ENCODE measurements at regions not wholly inside any gene's neighbourhood (a gene's known extent, or its start where the extent isn't known, plus 50 kb on each side); places are given as distances from the start of the nearest gene placed in this dataset.

GRCh38 chr2:207399301-207399700 is 130.5 kb upstream of the CREB1 start:
- TF ChIP-seq, protein P1, sequence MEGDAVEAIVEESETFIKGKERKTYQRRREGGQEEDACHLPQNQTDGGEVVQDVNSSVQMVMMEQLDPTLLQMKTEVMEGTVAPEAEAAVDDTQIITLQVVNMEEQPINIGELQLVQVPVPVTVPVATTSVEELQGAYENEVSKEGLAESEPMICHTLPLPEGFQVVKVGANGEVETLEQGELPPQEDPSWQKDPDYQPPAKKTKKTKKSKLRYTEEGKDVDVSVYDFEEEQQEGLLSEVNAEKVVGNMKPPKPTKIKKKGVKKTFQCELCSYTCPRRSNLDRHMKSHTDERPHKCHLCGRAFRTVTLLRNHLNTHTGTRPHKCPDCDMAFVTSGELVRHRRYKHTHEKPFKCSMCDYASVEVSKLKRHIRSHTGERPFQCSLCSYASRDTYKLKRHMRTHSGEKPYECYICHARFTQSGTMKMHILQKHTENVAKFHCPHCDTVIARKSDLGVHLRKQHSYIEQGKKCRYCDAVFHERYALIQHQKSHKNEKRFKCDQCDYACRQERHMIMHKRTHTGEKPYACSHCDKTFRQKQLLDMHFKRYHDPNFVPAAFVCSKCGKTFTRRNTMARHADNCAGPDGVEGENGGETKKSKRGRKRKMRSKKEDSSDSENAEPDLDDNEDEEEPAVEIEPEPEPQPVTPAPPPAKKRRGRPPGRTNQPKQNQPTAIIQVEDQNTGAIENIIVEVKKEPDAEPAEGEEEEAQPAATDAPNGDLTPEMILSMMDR (IDR thresholded peaks at IDR 0.05): no peak
- TF ChIP-seq POLR2A (IDR thresholded peaks at IDR 0.05): no peak
- no peak for TF ChIP-seq POLR2AphosphoS5 (IDR thresholded peaks at IDR 0.05)

Data from breast epithelium (tissue), 3 donors.